Lung (tissue), 11 donors: ENCODE measurements at regions not wholly inside any gene's neighbourhood (a gene's known extent, or its start where the extent isn't known, plus 50 kb on each side); places are given as distances from the start of the nearest gene placed in this dataset.

Source experiments
- ATAC-seq: fragments of 200-7000 bp; cut with Tn5 transposase; one replicate; pipeline ENCODE4 v1.9.1; 2020; ENCODE audit warnings: moderate number of reproducible peaks; ENCODE audit not compliant: insufficient read depth, low FRiP score
- DNase-seq, 3 donors: peaks; one replicate each; pipeline ENCODE4 v3.0.0-alpha.2; 2013 to 2017
- H3K27ac ChIP-seq, 2 donors: one replicate each; pipeline ENCODE4 v1.5.1; 2013; ENCODE audit warnings: mild to moderate bottlenecking in 2 of 2, moderate library complexity in 2 of 2, control low read depth in 1 of 2, inconsistent platforms in 1 of 2, low read depth in 1 of 2, low read length in 1 of 2
- H3K27me3 ChIP-seq, 3 donors: one replicate each; pipeline ENCODE4 v1.5.1; 2013; ENCODE audit warnings: low read length in 2 of 3; ENCODE audit not compliant: control insufficient read depth in 3 of 3, insufficient read depth in 3 of 3
- H3K36me3 ChIP-seq, 4 donors: one replicate each; pipeline ENCODE4 v1.5.1; 2013; ENCODE audit warnings: low read length in 4 of 4, mild to moderate bottlenecking in 1 of 4, moderate library complexity in 1 of 4; ENCODE audit not compliant: control insufficient read depth in 4 of 4, insufficient read depth in 4 of 4
- H3K4me1 ChIP-seq, 5 donors: one replicate each; pipeline ENCODE4 v1.5.1; 2013; ENCODE audit warnings: low read length in 5 of 5, mild to moderate bottlenecking in 2 of 5, moderate library complexity in 1 of 5; ENCODE audit not compliant: control insufficient read depth in 5 of 5, insufficient read depth in 5 of 5
- H3K4me3 ChIP-seq: one replicate; pipeline ENCODE4 v1.5.1; 2013; ENCODE audit warnings: mild to moderate bottlenecking, control low read depth, moderate library complexity
- H3K9ac ChIP-seq, 2 donors: one replicate each; pipeline ENCODE4 v1.5.1; 2013; ENCODE audit warnings: low read length in 2 of 2, control low read depth in 1 of 2; ENCODE audit not compliant: insufficient read depth in 1 of 2
- H3K9me3 ChIP-seq, 4 donors: one replicate each; pipeline ENCODE4 v1.5.1; 2013; ENCODE audit warnings: low read length in 3 of 4, mild to moderate bottlenecking in 1 of 4, moderate library complexity in 1 of 4; ENCODE audit not compliant: control insufficient read depth in 4 of 4, insufficient read depth in 3 of 4
- CTCF ChIP-seq: IDR thresholded peaks from 2 replicates; pipeline ENCODE4 v1.5.1; 2012; ENCODE audit warnings: mild to moderate bottlenecking; ENCODE audit errors: control extremely low read depth, extremely low read depth
- WGBS, 2 donors: extraction: QIAGEN DNeasy Blood & Tissue Kit; methylation state at CpG; one replicate each; pipeline ENCODE4 v1.1.7; 2013; 5-methylcytosine and 5-hydroxymethylcytosine counted together
- donor health status: control.
- donor health status: control.
- donor health status: Bipolar disorder and iron deficiency.
- donor health status: healthy.
- donor health status: DM: yes; HTN: yes; CAD: no.

GRCh38 chr3:180478695-180479094, 123.3 kb upstream of the TTC14 start:
- peaks cover 0 to 2% (median 0%) of the 10 kb centered on the region in 4 donors for H3K9me3 ChIP-seq
- no peak for ATAC-seq
- no peaks in the 10 kb centered on the region for H3K36me3 ChIP-seq
- no peak overlapping the region for H3K4me3 ChIP-seq
- TF ChIP-seq CTCF: no peak
- no peak overlapping the region for H3K9ac ChIP-seq
- no peaks in the 10 kb centered on the region for H3K4me1 ChIP-seq
- WGBS, 2 donors: 75 to 76% methylated on average over 5 of the region's 5 CpGs
- H3K27ac ChIP-seq: no peak overlapping the region
- no peaks in the 10 kb centered on the region for H3K27me3 ChIP-seq
- no peak for DNase-seq

- no peak overlapping the region for H3K9ac ChIP-seq
- no peaks in the 10 kb centered on the region for H3K27me3 ChIP-seq
- no peak overlapping the region for H3K4me3 ChIP-seq
- H3K27ac ChIP-seq: no peak overlapping the region
- TF ChIP-seq CTCF: no peak
- no peaks in the 10 kb centered on the region for H3K36me3 ChIP-seq
- H3K4me1 ChIP-seq: no peaks in the 10 kb centered on the region
- 81 to 90% methylated on average over 1 of the region's 1 CpG for WGBS, 2 donors
- H3K9me3 ChIP-seq: peaks cover 0 to 3% (median 0%) of the 10 kb centered on the region in 4 donors
- ATAC-seq (no peak), DNase-seq (no peak)
Observed at GRCh38 chr3:180492047-180492446, 109.9 kb upstream of the TTC14 start.

GRCh38 chr3:180496995-180497394, 105.0 kb upstream of the TTC14 start:
- peaks cover 0 to 10% (median 1%) of the 10 kb centered on the region in 4 donors for H3K9me3 ChIP-seq
- ATAC-seq (no peak), DNase-seq (no peak)
- H3K27me3 ChIP-seq: no peaks in the 10 kb centered on the region
- 75 to 82% methylated on average over 3 of the region's 3 CpGs for WGBS, 2 donors
- TF ChIP-seq CTCF: no peak
- H3K27ac ChIP-seq: no peak overlapping the region
- H3K9ac ChIP-seq: no peak overlapping the region
- no peaks in the 10 kb centered on the region for H3K4me1 ChIP-seq
- H3K36me3 ChIP-seq: no peaks in the 10 kb centered on the region
- no peak overlapping the region for H3K4me3 ChIP-seq

- H3K4me1 ChIP-seq: no peaks in the 10 kb centered on the region
- DNase-seq: no peak
- H3K9ac ChIP-seq: no peak overlapping the region
- no peak overlapping the region for H3K27ac ChIP-seq
- TF ChIP-seq CTCF: no peak
- H3K27me3 ChIP-seq: no peaks in the 10 kb centered on the region
- H3K4me3 ChIP-seq: no peak overlapping the region
- peaks cover 0 to 3% (median 0%) of the 10 kb centered on the region in 4 donors for H3K9me3 ChIP-seq
- 81 to 82% methylated on average over 2 of the region's 2 CpGs for WGBS, 2 donors
- no peak for ATAC-seq
- no peaks in the 10 kb centered on the region for H3K36me3 ChIP-seq
Observed at GRCh38 chr3:180516368-180516767, 85.6 kb upstream of the TTC14 start.
